GM12892 (cell line): ENCODE measurements at regions not wholly inside any gene's neighbourhood (a gene's known extent, or its start where the extent isn't known, plus 50 kb on each side); places are given as distances from the start of the nearest gene placed in this dataset.

ENCODE experiments used
- POLR2A ChIP-seq: IDR thresholded peaks from 2 replicates; pipeline ENCODE4 v1.6.1; 2011; ENCODE audit warnings: low read depth, low read length, control low read depth
- POLR2AphosphoS5 ChIP-seq: IDR thresholded peaks from 2 replicates; pipeline ENCODE4 v1.6.1; 2011; ENCODE audit warnings: low read depth, low read length, control low read depth

GRCh38 chr10:88181902-88182600, 318.6 kb downstream of the PTEN start:
- TF ChIP-seq POLR2A (no peak), POLR2AphosphoS5 (no peak)
